H4 (cell line): ENCODE measurements at regions not wholly inside any gene's neighbourhood (a gene's known extent, or its start where the extent isn't known, plus 50 kb on each side); places are given as distances from the start of the nearest gene placed in this dataset.
"Not testable (repeated sequence)": the region's sequence is repeated elsewhere in the genome, so short reads cannot be mapped to it uniquely, and the experiment has no call there.

Experiments
- DNase-seq: peaks from one replicate; pipeline ENCODE4 v3.0.0-alpha.2; 2015; ENCODE audit warnings: low spot score

DNA sequence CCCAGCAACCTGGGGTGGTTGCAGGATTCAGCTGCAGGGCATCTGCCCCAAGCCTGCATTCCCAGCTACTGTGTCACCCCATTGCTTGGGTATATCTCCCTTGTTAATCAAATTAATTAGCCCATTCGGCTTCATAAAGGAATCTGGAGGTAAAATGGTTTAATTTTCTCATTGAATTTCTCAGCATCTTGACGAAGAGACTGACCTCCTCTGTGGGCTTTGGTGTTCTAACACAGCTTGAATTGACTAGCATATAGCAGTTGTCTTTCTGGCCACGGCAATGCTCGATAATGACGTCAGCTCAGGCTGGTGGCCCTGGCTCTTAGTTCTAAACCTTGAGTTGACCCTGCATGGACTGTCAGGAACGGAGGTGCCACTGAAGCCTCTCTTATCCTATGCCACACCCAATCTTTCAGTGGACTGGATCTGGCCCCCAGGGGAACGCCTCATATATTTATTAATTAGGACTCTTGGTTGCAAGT lies 72.4 kb downstream of the MSX2 start:
- no peak for DNase-seq

DNA sequence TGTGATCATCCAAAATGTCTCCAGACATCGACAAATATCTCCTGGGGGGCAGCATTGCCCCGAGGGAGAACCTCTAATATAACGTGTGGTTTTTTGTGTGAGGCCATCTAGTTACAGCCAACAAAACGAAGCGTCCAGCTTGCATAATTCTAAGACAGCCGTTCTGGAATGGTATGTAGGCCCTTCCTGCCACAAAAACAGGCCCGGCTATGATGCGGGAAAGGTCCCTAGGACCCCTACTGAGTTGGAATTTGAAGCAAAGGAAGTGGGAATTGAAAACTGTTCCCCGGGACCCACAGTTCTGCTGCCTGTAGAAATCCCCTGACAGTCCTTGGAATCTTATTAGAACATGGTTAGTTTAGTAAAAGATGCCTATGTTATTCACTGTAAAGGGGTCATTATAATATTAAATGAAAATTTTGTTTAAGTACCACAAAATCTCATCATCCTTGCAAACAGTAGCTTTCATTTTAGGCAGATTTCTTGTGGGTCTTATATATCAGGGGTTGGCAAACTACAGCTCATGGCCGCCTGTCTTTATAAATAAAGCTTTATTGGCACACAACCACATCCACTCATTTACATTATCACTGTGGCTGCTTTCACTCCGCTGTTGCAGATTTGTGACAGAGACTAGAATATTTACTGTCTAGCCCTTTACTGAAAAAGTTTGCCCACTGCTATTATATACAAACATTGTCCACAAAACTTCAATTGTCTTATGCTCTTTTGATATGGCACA lies 70.7 kb downstream of the MSX2 start:
- no peak for DNase-seq

DNA sequence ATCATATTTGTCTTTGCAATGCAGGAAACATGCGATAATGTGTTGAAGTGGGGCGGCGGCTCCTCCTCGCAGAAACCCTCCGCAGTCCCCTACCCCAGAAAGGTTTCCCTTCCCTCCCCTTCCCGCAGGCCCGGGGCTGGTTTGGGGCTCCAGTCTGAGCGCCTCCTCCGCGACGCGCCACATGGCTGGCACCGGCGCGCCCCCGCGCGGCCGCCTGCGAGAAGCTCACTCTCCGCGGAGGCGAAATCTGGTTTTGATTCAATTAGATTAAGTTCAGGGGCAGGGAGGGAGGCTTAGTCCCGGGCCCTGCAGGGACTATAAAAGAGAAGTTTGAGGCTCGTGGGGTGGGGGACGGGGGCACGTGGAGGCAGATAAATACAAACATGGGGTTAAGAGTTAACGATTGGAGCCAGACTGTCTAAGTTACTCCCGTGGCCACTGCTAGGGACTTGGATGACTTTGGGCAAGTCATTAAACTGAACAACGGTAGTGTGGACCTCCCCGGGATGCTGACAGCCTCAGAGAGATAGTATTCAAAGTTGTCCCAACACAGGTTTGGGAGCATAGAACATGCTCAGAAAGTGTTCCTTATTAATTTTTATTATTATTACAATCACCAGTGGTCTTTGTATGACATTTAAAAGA lies 69.4 kb downstream of the MSX2 start:
- no peak for DNase-seq

DNA sequence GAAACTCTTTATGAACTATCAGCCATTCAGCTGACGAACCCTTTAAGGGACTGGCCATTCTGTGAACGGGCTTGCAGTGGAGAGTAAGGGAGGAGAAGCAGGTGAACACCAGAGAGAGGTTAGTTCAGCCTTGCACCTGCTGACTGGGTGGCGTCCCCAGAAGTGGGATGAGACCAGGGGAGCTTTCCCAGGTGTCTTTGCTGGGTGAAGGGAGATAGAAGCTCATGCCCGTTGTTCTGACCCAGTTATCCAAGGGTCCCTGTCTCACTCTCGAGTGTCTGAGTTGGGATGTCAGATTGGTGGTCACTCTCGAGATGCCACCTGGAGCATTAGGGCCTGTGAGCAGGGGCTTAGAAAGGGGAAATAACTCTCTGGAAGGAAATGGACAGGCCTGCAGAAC lies 68.7 kb downstream of the MSX2 start:
- DNase-seq: no peak

DNA sequence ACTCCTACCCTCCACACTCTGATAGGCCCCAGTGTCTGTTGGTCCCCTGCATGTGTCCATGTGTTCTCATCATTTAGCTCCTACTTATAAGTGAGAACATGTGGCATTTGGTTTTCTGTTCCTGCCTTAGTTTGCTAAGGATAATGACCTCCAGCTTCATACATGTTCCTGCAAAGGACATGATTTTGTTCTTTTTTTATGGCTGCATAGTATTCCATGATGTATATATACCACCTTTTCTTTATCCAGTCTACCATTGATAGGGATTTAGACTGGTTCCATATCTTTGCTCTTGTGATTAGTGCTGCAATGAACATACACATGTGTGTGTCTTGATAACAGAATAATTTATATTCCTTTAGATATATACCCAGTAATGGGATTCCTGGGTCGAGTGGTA lies 67.9 kb downstream of the MSX2 start:
- DNase-seq: not testable (repeated sequence)

DNA sequence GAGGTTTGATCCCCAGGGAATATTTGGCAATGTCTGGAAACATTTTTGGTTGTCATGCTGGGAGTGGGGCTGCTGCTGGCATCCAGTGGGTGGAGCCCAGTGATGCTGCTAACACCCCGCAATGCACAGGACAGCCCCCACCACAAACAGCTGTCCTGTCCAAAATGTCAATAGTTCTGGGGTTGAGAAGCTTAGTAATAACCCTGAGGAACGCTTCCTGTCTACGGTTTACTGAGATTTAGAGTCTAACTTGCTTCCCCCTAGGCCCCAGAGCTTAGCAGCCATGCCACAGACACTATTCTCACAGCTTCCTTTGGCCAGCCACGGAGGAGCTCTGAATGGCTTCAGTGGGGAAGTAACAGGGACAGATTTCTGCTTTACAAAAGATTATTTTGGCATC lies 66.5 kb downstream of the MSX2 start:
- no peak for DNase-seq

DNA sequence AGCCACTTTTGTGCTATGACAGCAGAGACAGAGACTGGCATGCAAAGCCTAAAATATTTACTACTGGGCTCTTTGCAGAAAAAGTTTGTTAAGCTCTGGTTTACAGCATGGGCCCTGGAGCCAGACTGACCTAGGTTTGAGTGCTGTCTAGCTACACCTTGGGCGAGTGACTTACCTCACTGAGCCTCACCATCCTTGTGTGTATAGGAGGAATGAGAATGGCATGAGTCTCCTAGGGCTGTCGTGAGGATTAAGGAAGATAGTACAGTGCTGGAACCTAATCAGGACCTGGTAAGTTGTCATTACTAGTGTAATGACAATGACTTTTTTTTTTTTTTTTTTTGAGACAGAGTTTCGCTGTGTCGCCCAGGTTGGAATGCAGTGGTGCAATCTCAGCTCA lies 65.2 kb downstream of the MSX2 start:
- DNase-seq: no peak

DNA sequence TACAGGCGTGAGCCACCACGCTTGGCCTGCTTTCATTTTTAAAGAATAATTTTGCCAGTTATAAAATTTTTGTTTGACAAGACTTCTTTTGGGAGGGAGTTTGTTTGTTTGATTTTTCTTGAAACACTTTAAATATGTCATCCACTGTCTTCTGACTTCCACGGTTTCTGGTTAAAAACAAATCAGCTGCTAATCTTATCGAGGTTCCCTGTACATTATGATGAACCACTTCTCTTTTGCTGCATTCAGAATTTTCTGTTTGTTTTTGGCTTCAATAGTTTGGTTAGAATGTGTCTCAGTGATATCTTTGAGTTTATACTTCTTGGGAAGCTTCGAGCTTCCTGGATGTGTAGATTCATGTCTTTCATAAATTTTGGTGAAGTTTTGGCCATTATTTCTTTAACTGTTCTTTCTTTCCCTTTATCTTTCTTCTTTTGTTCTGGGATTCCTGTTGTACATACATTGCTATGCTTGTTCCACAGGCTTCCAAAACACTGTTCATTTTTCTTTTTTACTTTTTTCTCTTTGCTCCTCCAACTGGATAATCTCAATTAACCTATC lies 60.8 kb downstream of the MSX2 start:
- no peak for DNase-seq
